GM10248 (cell line): ENCODE measurements at regions not wholly inside any gene's neighbourhood (a gene's known extent, or its start where the extent isn't known, plus 50 kb on each side); places are given as distances from the start of the nearest gene placed in this dataset.

Source experiments
- CTCF ChIA-PET: fragments of 300-600 bp; sonication (Branson Sonifier 250); formaldehyde crosslinking; extraction: SDS; loops from one replicate; lab custom pipeline; 2021; ENCODE audit warnings: antibody characterized with exemption; lab: Yijun Ruan, JAX
- POLR2A ChIA-PET: fragments of 350-650 bp; sonication (Branson Sonifier 250); formaldehyde crosslinking; extraction: SDS; loops from one replicate; lab custom pipeline; 2020; ENCODE audit warnings: antibody characterized with exemption; lab: Yijun Ruan, JAX
- DNase-seq: peaks from one replicate; pipeline ENCODE4 v3.0.0; 2012; ENCODE audit errors: extremely low spot score
- TF ChIP-seq, protein P1 (sequence below): IDR thresholded peaks from 2 replicates; pipeline ENCODE4 v1.5.1; 2012; ENCODE audit warnings: mild to moderate bottlenecking, low read depth; ENCODE audit errors: extremely low read depth, missing control alignments, control extremely low read depth

DNA sequence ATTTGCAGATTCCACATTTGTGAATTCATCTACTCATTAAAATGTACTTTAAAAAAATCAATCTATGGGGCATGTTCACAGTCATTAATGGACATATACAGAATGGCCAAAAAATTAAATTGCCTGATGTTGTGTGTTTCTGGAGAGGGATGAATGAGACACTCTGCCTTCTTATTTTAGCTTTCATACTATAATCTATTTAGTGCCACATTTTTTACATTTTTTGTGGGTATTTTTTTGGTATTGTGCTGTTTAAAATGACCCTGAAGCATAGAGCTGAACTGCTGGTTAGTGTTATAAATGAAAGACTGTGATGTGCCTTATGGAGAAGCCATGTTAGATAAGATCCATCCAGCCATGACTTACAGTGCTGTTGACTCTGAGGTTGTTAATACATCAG lies 961.8 kb upstream of the LRRN3 start:
- CTCF ChIA-PET, result interaction anchor here (0.6 kb wide), 1 partner anchor 100 kb away, joined by 3 read pairs; no protein-coding TSS in a partner anchor
- TF ChIP-seq, protein P1, sequence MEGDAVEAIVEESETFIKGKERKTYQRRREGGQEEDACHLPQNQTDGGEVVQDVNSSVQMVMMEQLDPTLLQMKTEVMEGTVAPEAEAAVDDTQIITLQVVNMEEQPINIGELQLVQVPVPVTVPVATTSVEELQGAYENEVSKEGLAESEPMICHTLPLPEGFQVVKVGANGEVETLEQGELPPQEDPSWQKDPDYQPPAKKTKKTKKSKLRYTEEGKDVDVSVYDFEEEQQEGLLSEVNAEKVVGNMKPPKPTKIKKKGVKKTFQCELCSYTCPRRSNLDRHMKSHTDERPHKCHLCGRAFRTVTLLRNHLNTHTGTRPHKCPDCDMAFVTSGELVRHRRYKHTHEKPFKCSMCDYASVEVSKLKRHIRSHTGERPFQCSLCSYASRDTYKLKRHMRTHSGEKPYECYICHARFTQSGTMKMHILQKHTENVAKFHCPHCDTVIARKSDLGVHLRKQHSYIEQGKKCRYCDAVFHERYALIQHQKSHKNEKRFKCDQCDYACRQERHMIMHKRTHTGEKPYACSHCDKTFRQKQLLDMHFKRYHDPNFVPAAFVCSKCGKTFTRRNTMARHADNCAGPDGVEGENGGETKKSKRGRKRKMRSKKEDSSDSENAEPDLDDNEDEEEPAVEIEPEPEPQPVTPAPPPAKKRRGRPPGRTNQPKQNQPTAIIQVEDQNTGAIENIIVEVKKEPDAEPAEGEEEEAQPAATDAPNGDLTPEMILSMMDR, result no peak
- DNase-seq, result no peak
- POLR2A ChIA-PET, result no interaction called here

DNA sequence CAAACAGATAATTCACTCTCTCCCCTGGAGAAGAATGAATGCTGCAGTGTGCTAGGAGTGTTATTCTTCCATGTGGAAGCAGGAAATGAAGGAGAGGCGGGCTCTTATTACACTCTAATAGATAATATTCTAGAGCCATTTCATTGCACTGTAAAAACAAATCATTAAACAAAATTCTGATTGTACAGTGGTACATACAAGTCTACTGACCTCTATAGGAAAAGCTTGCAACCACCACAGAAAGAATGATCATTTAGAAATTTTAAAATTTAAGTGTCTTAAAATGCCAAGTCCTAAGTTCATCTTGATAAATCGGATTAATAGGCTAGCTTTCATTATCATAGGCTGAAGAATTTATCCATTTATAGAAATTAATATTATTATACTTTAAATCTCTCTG lies 960.3 kb upstream of the LRRN3 start:
- CTCF ChIA-PET, result no interaction called here
- POLR2A ChIA-PET, result no interaction called here
- DNase-seq, result no peak
- TF ChIP-seq, protein P1, result no peak

DNA sequence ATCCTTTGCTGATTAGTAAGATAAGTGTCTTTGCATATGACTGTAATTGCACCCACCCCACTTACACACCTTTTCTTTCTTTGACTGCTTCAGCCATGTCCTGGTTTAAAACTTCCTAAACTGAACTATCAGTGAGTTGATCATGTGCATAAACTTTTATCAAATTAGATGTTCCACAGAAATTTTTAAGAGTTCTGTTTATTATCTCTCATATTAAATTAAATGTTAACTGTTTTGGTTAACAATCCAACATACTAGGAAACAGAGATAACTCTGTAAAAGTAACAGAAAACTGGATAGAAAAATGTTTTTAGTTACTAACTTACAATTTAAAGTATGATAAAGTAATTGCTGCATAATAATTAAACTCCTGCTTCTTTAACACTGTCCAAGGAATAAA lies 959.6 kb upstream of the LRRN3 start:
- ChIA-PET CTCF (no interaction called here), POLR2A (no interaction called here)
- DNase-seq, result no peak
- TF ChIP-seq, protein P1, result no peak

DNA sequence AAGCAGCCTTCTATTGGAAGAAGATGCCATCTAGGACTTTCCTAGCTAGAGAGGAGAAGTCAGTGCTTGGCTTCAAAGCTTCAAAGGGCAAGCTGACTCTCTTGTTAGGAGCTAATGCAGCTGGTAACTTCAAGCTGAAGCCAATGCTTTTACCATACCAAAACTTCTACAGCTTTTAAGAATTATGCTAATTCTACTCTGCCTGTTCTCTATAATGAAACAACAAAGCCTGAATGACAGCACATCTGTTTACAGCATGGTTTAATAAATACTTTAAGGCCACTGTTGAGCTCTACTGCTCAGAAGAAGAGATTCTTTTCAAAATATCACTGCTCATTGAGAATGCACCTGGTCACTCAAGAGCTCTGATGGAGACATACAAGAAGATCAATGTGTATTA lies 951.9 kb upstream of the LRRN3 start:
- DNase-seq, result no peak
- TF ChIP-seq, protein P1, result no peak
- ChIA-PET POLR2A (no interaction called here), CTCF (interaction anchor here (1.1 to 1.7 kb wide), 2 partner anchors 9 to 18 kb away, joined by 3 to 7 read pairs; no protein-coding TSS in a partner anchor)

DNA sequence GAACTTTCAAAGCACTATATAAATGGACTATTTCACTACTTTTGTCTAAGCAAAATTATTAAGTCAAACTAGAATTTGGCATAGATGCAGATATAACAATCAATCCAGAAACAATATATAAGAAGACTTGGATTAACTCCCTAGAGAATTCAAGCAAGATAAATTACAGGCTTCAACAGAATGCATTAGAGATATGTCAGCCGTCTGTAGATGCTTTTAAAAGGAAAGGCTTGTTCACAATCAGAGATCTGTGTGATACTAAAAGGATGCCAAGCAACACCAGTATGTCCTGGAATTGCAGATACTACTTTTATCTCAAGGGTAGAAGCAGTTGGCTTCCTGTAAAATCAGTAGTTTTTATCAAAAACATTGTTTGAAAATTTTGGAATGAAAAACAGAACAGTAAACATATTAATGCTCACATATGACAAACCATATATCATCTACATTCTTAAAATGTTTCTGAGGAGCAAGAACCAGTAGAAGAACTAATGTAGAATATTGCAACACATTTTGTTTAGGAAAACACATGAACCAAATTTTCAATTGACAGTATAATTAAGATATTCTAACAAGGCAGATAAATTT lies 947.9 kb upstream of the LRRN3 start:
- ChIA-PET CTCF (no interaction called here), POLR2A (no interaction called here)
- TF ChIP-seq, protein P1, result no peak
- no peak for DNase-seq

DNA sequence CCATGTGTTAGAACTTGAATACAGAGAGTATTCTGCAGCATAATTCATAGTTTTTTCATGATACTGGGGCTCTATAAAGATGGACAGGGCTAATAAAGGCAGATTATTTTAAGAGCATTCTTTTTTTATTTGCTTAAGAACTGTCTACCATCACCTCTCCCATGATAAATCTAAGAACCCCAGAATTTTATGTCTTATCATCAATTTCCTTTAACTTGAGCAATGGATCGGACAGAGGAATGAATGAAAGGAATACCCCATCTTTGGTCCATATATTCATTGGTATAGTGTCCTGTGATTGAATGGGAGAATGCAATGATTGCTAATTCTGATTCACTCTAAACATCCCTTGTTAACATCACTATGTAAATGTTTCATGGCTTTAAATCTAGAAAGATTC lies 946.3 kb upstream of the LRRN3 start:
- ChIA-PET CTCF (no interaction called here), POLR2A (no interaction called here)
- TF ChIP-seq, protein P1, result no peak
- DNase-seq, result no peak
